OCI-LY7 (cell line): ENCODE measurements at regions not wholly inside any gene's neighbourhood (a gene's known extent, or its start where the extent isn't known, plus 50 kb on each side); places are given as distances from the start of the nearest gene placed in this dataset.

Source experiments
- BruUV-seq: library from RNA; stranded (reverse); fragments of 400-500 nt; replicated peaks from 2 replicates; lab custom pipeline; 2021; lab: Mats Ljungman, UMichigan
- CTCF ChIA-PET: fragments of 300-600 bp; sonication (Branson Sonifier 250); formaldehyde crosslinking; loops from one replicate; lab custom pipeline; 2022; ENCODE audit warnings: antibody characterized with exemption; ENCODE audit not compliant: unreplicated experiment; lab: Charles Lee
- POLR2A ChIA-PET: fragments of 300-600 bp; sonication (Branson Sonifier 250); formaldehyde crosslinking; loops from one replicate; lab custom pipeline; 2022; ENCODE audit warnings: antibody characterized with exemption; lab: Charles Lee
- DNase-seq: peaks from one replicate; pipeline ENCODE4 v3.0.0-alpha.2; 2015; ENCODE audit warnings: low spot score
- H2AFZ ChIP-seq: fragments of 200-600 bp; sonication (generic), shearing (Covaris generic); 2 replicates; pipeline ENCODE4 v1.6.1; 2014; ENCODE audit warnings: mild to moderate bottlenecking, antibody characterized with exemption, low read length, moderate library complexity
- H3K27ac ChIP-seq: fragments of 200-600 bp; sonication (generic); 2 replicates; pipeline ENCODE4 v1.5.1; 2014; ENCODE audit warnings: mixed run types, low read depth, mild to moderate bottlenecking, moderate library complexity, low read length, inconsistent platforms; ENCODE audit not compliant: poor library complexity, severe bottlenecking
- H3K36me3 ChIP-seq: fragments of 200-600 bp; sonication (generic); 2 replicates; pipeline ENCODE4 v1.6.1; 2014; ENCODE audit warnings: mild to moderate bottlenecking, antibody characterized with exemption, low read length, moderate library complexity, mixed read lengths; ENCODE audit not compliant: insufficient read depth
- H3K4me1 ChIP-seq: fragments of 200-600 bp; sonication (generic); 2 replicates; pipeline ENCODE4 v1.5.1; 2014; ENCODE audit warnings: mild to moderate bottlenecking, low read length; ENCODE audit not compliant: insufficient read depth, poor library complexity, severe bottlenecking
- H3K4me2 ChIP-seq: fragments of 200-600 bp; sonication (generic); 2 replicates; pipeline ENCODE4 v1.6.1; 2014; ENCODE audit warnings: mild to moderate bottlenecking, low read length
- H3K4me3 ChIP-seq: fragments of 200-600 bp; sonication (generic); 2 replicates; pipeline ENCODE4 v1.5.1; 2014; ENCODE audit warnings: mild to moderate bottlenecking, low read depth, low read length; ENCODE audit not compliant: poor library complexity, severe bottlenecking
- H3K79me2 ChIP-seq: fragments of 200-600 bp; sonication (generic); 2 replicates; pipeline ENCODE4 v1.6.1; 2016; ENCODE audit warnings: low read depth, mild to moderate bottlenecking, low read length, moderate library complexity, mixed read lengths; ENCODE audit not compliant: insufficient read depth
- H3K9me2 ChIP-seq: fragments of 200-600 bp; sonication (generic); 2 replicates; pipeline ENCODE4 v1.6.1; 2016; ENCODE audit warnings: mild to moderate bottlenecking, low read length, mixed read lengths; ENCODE audit not compliant: insufficient read depth
- H3K9me3 ChIP-seq: fragments of 200-600 bp; sonication (generic); 2 replicates; pipeline ENCODE4 v1.6.1; 2014; ENCODE audit warnings: mild to moderate bottlenecking, mixed run types, low read length, mixed read lengths
- H4K20me1 ChIP-seq: fragments of 200-600 bp; sonication (generic); 2 replicates; pipeline ENCODE4 v1.6.1; 2014; ENCODE audit warnings: mild to moderate bottlenecking, antibody characterized with exemption, low read length, moderate library complexity, mixed read lengths; ENCODE audit not compliant: insufficient read depth
- CTCF ChIP-seq: fragments of 200-600 bp; sonication (generic); conservative IDR thresholded peaks from 2 replicates; pipeline ENCODE4 v1.5.1; 2014; ENCODE audit warnings: mild to moderate bottlenecking, antibody characterized with exemption, low read length, moderate library complexity, mixed read lengths
- EZH2phosphoT487 ChIP-seq: fragments of 200-600 bp; sonication (generic); IDR thresholded peaks from 2 replicates; pipeline ENCODE4 v1.6.1; 2018; ENCODE audit warnings: low read depth, borderline replicate concordance, mild to moderate bottlenecking, mixed run types, antibody characterized with exemption, low read length, moderate library complexity, mixed read lengths
- intact Hi-C: fragments of 100-400 bp; cut with micrococcal nuclease; formaldehyde crosslinking; loops from one replicate; pipeline ENCODE4 v1.10.0; 2022; ENCODE audit not compliant: unreplicated experiment

DNA sequence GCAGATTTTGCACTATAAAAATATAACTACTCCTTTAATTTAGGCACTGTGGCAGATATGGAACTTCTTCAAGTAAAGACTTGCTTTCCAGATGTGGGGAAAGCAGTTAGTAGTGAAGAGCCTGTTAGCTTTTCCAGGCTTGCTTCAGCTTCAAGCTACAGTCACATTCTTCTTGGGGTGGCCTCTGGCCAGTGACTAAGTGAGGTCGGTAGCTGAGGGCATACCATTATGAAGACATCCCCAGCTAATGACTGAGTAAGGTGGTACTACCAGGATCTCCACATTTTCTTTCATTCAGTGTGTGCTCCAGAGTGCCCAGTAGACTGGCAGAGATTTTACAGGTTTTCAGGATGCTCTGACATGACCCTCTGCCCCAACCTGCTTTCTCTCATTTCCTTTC, 167.1 kb upstream of the KIF2B start:
- intact Hi-C loops: no loop called here
- H3K27ac ChIP-seq: no peak overlapping the region
- CTCF ChIA-PET: no interaction called here
- H2AFZ ChIP-seq: no peak overlapping the region
- H3K4me2 ChIP-seq: no peak overlapping the region
- POLR2A ChIA-PET: no interaction called here
- H3K79me2 ChIP-seq: no peaks in the 10 kb centered on the region
- H3K9me3 ChIP-seq: no peaks in the 10 kb centered on the region
- DNase-seq: no peak
- TF ChIP-seq CTCF (no peak), EZH2phosphoT487 (no peak)
- no peaks in the 10 kb centered on the region for H3K4me1 ChIP-seq
- BruUV-seq: no TSS peak
- no peaks in the 10 kb centered on the region for H4K20me1 ChIP-seq
- no peaks in the 10 kb centered on the region for H3K9me2 ChIP-seq
- no peak overlapping the region for H3K4me3 ChIP-seq
- no peaks in the 10 kb centered on the region for H3K36me3 ChIP-seq

DNA sequence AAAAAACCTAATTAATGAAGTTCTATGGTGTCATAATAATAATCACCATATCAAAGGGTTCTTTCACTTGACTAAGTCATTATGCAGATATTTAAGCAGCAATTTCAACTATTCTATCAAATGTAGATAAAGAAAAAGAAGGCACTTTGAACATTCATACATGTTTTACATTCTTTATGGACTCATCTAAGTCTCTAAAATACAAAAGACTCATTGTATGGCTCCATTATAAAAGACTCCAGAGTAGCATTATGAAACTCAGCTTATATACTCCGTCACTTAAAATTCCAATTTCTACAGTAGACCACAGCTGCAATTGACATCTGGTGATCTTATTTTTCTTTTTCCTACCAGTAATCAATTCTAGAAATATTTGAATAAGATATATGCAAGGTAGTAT, 173.5 kb upstream of the KIF2B start:
- intact Hi-C loops: no loop called here
- H3K27ac ChIP-seq: no peak overlapping the region
- no peak overlapping the region for H2AFZ ChIP-seq

GRCh38 chr17:53646835-53647234, 175.9 kb upstream of the KIF2B start:
- Histone ChIP-seq H3K4me1 (no peaks in the 10 kb centered on the region), H2AFZ (no peak overlapping the region), H3K27ac (no peak overlapping the region), H3K36me3 (no peaks in the 10 kb centered on the region), H3K9me3 (no peaks in the 10 kb centered on the region), H3K4me3 (no peak overlapping the region), H3K9me2 (no peaks in the 10 kb centered on the region), H3K79me2 (no peaks in the 10 kb centered on the region), H4K20me1 (no peaks in the 10 kb centered on the region), H3K4me2 (no peak overlapping the region)
- TF ChIP-seq CTCF (no peak), EZH2phosphoT487 (no peak)
- ChIA-PET POLR2A (no interaction called here), CTCF (no interaction called here)
- intact Hi-C loops: no loop called here
- DNase-seq: no peak
- BruUV-seq: no TSS peak

More for the DNA sequence above, 173.5 kb upstream of the KIF2B start:
- H3K4me1 ChIP-seq: no peaks in the 10 kb centered on the region
- ChIA-PET POLR2A (interaction anchor here (0.5 kb wide), 1 partner anchor 22 kb away, joined by 3 read pairs; no protein-coding TSS in a partner anchor), CTCF (no interaction called here)
- H3K9me2 ChIP-seq: no peaks in the 10 kb centered on the region
- BruUV-seq: no TSS peak
- no peaks in the 10 kb centered on the region for H3K36me3 ChIP-seq
- H3K79me2 ChIP-seq: no peaks in the 10 kb centered on the region
- H3K4me3 ChIP-seq: no peak overlapping the region
- no peaks in the 10 kb centered on the region for H3K9me3 ChIP-seq
- H4K20me1 ChIP-seq: no peaks in the 10 kb centered on the region
- H3K4me2 ChIP-seq: no peak overlapping the region
- TF ChIP-seq CTCF: no peak
- no peak for TF ChIP-seq EZH2phosphoT487
- no peak for DNase-seq
